ENCODE measurements at regions not wholly inside any gene's neighbourhood (a gene's known extent, or its start where the extent isn't known, plus 50 kb on each side); places are given as distances from the start of the nearest gene placed in this dataset.

GRCh38 chr21:25518491-25518911 is 88.8 kb downstream of the MRPL39 start:
- TF ChIP-seq CTCF (IDR thresholded peaks at IDR 0.05; ENCODE audit: low read length), result no peak
- no peak for TF ChIP-seq EZH2 (optimal IDR thresholded peaks at IDR 0.05; ENCODE audit: low read depth, low read length)
- no peak for TF ChIP-seq EZH2phosphoT487 (IDR thresholded peaks at IDR 0.05; ENCODE audit: low read length)
